ENCODE measurements at regions not wholly inside any gene's neighbourhood (a gene's known extent, or its start where the extent isn't known, plus 50 kb on each side); places are given as distances from the start of the nearest gene placed in this dataset.
"Not testable (repeated sequence)": the region's sequence is repeated elsewhere in the genome, so short reads cannot be mapped to it uniquely, and the experiment has no call there.

DNA sequence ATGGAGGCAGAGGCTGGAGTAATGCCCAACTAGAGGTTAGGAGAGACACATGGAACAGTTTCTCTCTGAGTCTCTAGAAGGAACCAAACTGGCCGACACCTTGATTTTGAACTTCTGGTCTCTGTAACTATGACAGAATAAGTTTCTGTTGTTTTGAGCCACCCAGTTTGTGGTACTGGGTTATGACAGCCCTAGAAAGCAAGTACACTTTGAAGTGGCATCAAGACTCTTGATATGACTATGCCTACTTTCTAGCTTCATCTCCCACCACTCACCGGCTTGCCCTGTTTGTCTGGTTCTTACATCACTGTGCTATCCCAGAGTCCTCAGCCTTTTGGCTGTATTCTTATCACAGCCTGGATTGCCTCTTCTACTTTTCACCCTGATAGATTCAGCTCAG, 230.3 kb upstream of the USP24 start:
- TF ChIP-seq EZH2 (IDR thresholded peaks at IDR 0.05) (no peak), FOXP2 (optimal IDR thresholded peaks at IDR 0.05; ENCODE audit: control extremely low read depth, extremely low read length, insufficient read depth) (no peak), POLR2AphosphoS5 (IDR thresholded peaks at IDR 0.05; ENCODE audit: borderline replicate concordance, low read depth, low read length) (no peak)
- Histone ChIP-seq H3K9ac (ENCODE audit: insufficient read length) (no peak overlapping the region), H3K4me3 (no peak overlapping the region), H3K9me3 (ENCODE audit: low read depth, low read length) (no peaks in the 10 kb centered on the region), H3K27ac (no peak overlapping the region), H3K36me3 (ENCODE audit: insufficient read depth, low read length) (no peaks in the 10 kb centered on the region)
- DNase-seq (ENCODE audit: low read depth, low spot score) = no peak

DNA sequence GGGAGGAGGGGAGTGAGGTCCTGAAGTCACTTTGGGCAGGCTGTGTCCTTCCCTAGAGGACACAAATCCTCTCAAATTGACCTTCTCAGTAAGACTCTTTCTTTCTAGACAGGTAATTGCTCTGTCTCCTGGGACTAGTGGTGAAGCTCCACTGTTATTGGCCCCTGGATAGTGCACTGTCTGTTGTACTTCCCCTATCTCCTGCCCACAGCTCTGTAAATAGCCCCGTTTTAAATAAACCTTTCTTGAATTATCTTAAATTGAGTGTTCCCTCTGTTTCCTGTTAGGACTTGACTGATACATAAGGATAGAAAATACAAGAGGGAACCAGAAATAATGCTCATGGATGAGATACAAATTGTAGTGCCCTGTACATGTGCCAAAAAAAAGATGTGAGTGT, 229.5 kb upstream of the USP24 start:
- Histone ChIP-seq H3K9me3 (ENCODE audit: low read depth, low read length) (no peaks in the 10 kb centered on the region), H3K36me3 (ENCODE audit: insufficient read depth, low read length) (no peaks in the 10 kb centered on the region), H3K9ac (ENCODE audit: insufficient read length) (no peak overlapping the region), H3K27ac (no peak overlapping the region), H3K4me3 (no peak overlapping the region)
- DNase-seq (ENCODE audit: low read depth, low spot score) = no peak
- TF ChIP-seq EZH2 (IDR thresholded peaks at IDR 0.05) = no peak
- no peak for TF ChIP-seq POLR2AphosphoS5 (IDR thresholded peaks at IDR 0.05; ENCODE audit: borderline replicate concordance, low read depth, low read length)
- no peak for TF ChIP-seq FOXP2 (optimal IDR thresholded peaks at IDR 0.05; ENCODE audit: control extremely low read depth, extremely low read length, insufficient read depth)

DNA sequence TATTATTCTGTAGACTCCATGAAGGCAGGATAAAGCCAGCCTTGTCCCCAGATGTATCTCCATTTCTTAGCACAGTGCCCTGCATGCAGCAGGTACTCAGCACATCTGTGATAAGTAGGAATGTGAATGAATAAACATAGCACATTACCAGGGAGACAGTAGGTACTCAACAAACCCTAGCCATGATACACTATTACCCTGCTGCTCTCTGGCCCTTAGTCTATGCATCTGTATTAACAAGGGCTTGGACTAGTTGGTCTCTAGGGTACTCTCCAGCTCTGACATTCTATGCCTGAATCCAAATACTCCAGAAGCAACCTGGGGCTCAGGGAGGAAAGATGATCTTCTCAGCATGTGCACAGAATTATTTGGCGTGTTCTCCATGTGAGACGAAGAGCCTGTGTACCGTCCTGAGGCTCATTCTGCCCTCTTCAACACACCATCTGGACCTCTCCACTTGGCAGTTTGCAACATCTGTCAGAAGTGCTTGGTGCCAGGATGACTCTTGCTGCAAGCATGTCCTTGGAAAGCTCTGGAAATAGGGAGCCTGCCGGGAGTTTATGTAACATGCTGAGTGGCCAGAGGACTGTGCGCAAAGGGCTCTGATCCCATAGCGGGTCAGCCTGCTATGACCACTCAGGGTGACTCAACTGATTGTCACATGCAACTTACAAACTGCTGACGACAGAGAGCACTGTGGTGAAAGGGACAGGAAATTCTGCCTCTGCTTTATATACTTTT, 228.2 kb upstream of the USP24 start:
- Histone ChIP-seq H3K9me3 (ENCODE audit: low read depth, low read length) (no peaks in the 10 kb centered on the region), H3K27ac (no peak overlapping the region), H3K36me3 (ENCODE audit: insufficient read depth, low read length) (no peaks in the 10 kb centered on the region), H3K4me3 (no peak overlapping the region), H3K9ac (ENCODE audit: insufficient read length) (no peak overlapping the region)
- no peak for DNase-seq (ENCODE audit: low read depth, low spot score)
- TF ChIP-seq POLR2AphosphoS5 (IDR thresholded peaks at IDR 0.05; ENCODE audit: borderline replicate concordance, low read depth, low read length) = no peak
- no peak for TF ChIP-seq FOXP2 (optimal IDR thresholded peaks at IDR 0.05; ENCODE audit: control extremely low read depth, extremely low read length, insufficient read depth)
- TF ChIP-seq EZH2 (IDR thresholded peaks at IDR 0.05) = no peak

DNA sequence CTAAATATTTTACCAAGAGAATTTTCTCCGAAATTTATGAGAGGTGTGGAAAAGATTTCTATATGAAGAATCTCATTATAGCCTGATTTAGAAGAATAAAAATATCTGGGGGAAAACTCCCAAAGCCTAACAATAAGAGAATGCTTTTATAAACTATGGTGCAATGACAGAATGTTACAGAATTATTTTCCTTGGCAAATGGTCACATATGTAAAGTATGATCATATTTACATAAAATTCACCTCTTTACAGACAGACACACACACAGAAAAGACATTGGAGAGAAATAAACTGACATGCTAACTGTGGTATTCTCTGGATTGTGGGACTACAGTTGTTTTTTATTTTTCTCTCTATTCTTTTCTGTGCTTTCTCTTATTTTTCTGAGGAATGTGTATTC, 226.3 kb upstream of the USP24 start:
- Histone ChIP-seq H3K9me3 (ENCODE audit: low read depth, low read length) (no peaks in the 10 kb centered on the region), H3K36me3 (ENCODE audit: insufficient read depth, low read length) (no peaks in the 10 kb centered on the region), H3K9ac (ENCODE audit: insufficient read length) (no peak overlapping the region), H3K27ac (no peak overlapping the region), H3K4me3 (no peak overlapping the region)
- TF ChIP-seq EZH2 (IDR thresholded peaks at IDR 0.05) (no peak), POLR2AphosphoS5 (IDR thresholded peaks at IDR 0.05; ENCODE audit: borderline replicate concordance, low read depth, low read length) (no peak), FOXP2 (optimal IDR thresholded peaks at IDR 0.05; ENCODE audit: control extremely low read depth, extremely low read length, insufficient read depth) (no peak)
- no peak for DNase-seq (ENCODE audit: low read depth, low spot score)

DNA sequence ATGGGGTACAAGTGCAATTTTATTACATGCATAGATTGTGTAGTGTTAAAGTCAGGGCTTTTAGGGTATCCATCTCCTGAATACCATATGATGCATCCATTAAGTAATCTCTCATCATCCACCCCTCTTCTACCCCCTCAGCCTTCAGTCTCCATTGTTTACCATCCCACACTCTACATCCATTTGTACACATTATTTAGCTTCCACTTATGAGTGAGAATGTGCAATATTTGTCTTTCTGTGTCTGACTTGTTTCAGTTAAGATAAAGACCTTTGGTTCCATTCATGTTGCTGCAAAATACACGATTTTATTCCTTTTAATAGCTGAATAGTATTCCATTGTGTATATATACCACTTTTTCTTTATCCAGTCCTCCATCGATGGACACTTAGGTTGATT, 222.5 kb upstream of the USP24 start:
- DNase-seq (ENCODE audit: low read depth, low spot score) = no peak
- Histone ChIP-seq H3K36me3 (ENCODE audit: insufficient read depth, low read length) (no peaks in the 10 kb centered on the region), H3K9me3 (ENCODE audit: low read depth, low read length) (no peaks in the 10 kb centered on the region), H3K27ac (no peak overlapping the region), H3K4me3 (no peak overlapping the region), H3K9ac (ENCODE audit: insufficient read length) (no peak overlapping the region)
- no peak for TF ChIP-seq EZH2 (IDR thresholded peaks at IDR 0.05)
- no peak for TF ChIP-seq POLR2AphosphoS5 (IDR thresholded peaks at IDR 0.05; ENCODE audit: borderline replicate concordance, low read depth, low read length)
- no peak for TF ChIP-seq FOXP2 (optimal IDR thresholded peaks at IDR 0.05; ENCODE audit: control extremely low read depth, extremely low read length, insufficient read depth)

DNA sequence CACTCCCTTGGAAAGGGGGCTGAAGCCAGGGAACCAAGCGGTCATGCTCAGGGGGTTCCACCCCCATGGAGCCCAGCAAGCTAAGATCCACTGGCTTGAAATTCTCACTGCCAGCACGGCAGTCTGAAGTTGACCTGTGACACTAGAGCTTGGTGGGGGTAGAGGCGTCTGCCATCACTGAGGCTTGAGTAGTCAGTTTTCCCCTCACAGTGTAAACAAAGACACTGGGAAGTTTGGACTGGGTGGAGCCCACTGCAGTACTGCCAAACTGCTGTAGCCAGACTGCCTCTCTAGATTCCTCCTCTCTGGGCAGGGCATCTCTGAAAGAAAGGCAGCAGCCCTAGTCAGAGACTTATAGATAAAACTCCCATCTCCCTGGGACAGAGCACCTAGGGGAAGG, 215.6 kb upstream of the USP24 start:
- H3K27ac ChIP-seq; DNase-seq (ENCODE audit: low read depth, low spot score); H3K36me3 ChIP-seq (ENCODE audit: insufficient read depth, low read length); H3K9me3 ChIP-seq (ENCODE audit: low read depth, low read length); H3K4me3 ChIP-seq; H3K9ac ChIP-seq (ENCODE audit: insufficient read length): not testable (repeated sequence)

DNA sequence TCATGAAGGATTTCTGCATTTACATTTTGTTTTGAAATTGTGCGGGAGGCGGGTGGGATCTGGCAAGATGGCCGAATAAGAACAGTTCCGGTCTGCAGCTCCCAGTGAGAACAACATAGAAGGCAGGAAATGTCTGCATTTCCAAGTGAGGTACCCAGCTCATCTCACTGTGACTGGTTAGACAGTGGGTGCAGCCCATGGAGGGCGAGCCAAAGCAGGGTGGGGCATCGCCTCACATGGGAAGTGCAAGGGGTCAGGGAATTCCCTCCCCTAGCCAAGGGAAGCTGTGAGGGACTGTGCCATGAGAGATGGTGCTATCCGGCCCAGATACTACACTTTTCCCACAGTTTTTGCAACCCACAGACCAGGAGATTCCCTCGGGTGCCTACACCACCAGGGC, 215.0 kb upstream of the USP24 start:
- not testable (repeated sequence) for H3K9me3 ChIP-seq (ENCODE audit: low read depth, low read length); DNase-seq (ENCODE audit: low read depth, low spot score); H3K36me3 ChIP-seq (ENCODE audit: insufficient read depth, low read length); H3K4me3 ChIP-seq; H3K9ac ChIP-seq (ENCODE audit: insufficient read length); H3K27ac ChIP-seq

DNA sequence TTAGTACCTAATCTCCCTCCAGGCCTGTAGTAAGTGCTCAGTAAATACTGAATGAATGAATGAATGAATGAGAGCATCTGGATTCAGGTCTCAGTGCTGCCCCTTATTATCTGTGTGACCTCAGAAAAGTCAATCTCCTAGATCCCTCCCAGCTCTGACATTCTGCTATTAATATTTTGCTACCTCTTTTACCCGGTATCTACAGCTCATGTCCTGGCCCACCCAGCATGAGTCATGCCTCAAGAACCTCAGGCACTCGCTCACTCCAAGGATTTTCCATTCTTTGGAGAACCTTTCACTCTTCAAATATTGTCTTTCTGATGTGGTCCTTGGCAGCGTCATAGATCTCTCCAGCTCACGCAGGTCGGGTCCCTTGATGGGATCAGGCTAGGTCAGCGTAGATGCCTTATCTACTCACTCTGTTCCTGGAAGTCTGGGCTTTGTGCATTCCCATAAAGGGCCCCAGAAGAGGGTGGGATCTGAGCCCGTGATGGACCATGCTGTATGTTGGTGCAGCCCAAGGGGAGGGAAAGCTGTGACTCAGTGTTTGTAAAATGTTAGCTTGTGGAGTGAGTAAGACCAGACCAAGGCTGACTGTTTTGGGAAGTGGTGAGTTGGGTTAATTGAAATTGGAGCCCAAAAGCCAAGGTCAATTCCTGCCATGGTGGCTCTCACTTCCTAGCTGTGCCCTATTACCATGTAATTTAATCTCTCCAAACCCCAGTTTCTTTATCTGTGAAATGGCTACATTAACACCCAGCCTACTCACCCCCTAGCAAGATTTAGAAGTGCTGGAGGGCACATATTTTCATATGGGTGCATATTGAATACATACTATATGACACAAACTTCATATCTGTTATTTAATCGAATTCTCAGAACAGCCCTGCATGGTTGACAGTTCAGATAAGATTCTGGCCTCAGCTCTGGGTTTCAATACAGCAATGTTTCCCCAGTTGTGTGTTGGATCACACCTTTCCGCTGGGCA, 214.1 kb upstream of the USP24 start:
- DNase-seq (ENCODE audit: low read depth, low spot score) = no peak
- no peak overlapping the region for H3K9ac ChIP-seq (ENCODE audit: insufficient read length)
- no peak overlapping the region for H3K4me3 ChIP-seq
- TF ChIP-seq FOXP2 (optimal IDR thresholded peaks at IDR 0.05; ENCODE audit: control extremely low read depth, extremely low read length, insufficient read depth) = no peak
- no peak for TF ChIP-seq POLR2AphosphoS5 (IDR thresholded peaks at IDR 0.05; ENCODE audit: borderline replicate concordance, low read depth, low read length)
- TF ChIP-seq EZH2 (IDR thresholded peaks at IDR 0.05) = no peak
- no peaks in the 10 kb centered on the region for H3K36me3 ChIP-seq (ENCODE audit: insufficient read depth, low read length)
- H3K27ac ChIP-seq = no peak overlapping the region
- H3K9me3 ChIP-seq (ENCODE audit: low read depth, low read length) = no peaks in the 10 kb centered on the region
